Motor neuron (in vitro differentiated cells): ENCODE measurements at regions not wholly inside any gene's neighbourhood (a gene's known extent, or its start where the extent isn't known, plus 50 kb on each side); places are given as distances from the start of the nearest gene placed in this dataset.
A peak's percentile ranks its signal among the peaks of the same experiment; 100 is the strongest.

Source experiments
- ATAC-seq, 8 experiments: fragments of 200-7000 bp; cut with Tn5 transposase; replicated peaks in 6 of 8; 2 replicates each; pipeline ENCODE4 v1.8.0; 2021; ENCODE audit warnings: mild to moderate bottlenecking in 8 of 8, moderate library complexity in 8 of 8
- H3K27ac ChIP-seq, 2 donors: fragments of 250-450 bp; sonication (Bioruptor Pico); 2 replicates each; pipeline ENCODE4 v1.9.0; 2021; ENCODE audit warnings: antibody characterized with exemption in 2 of 2, mild to moderate bottlenecking in 2 of 2, moderate library complexity in 1 of 2
- H3K4me1 ChIP-seq, 2 donors: fragments of 250-450 bp; sonication (Bioruptor Pico); replicated peaks in 1 of 2; 2 replicates each; pipeline ENCODE4 v1.6.1; 2021; ENCODE audit warnings: antibody characterized with exemption in 2 of 2, mild to moderate bottlenecking in 2 of 2, moderate library complexity in 1 of 2
- H3K4me3 ChIP-seq, 5 donors: fragments of 250-450 bp; sonication (Bioruptor Pico); 2 replicates each; pipeline ENCODE4 v1.9.0; 2021; ENCODE audit warnings: antibody characterized with exemption in 5 of 5, mild to moderate bottlenecking in 5 of 5, moderate library complexity in 4 of 5
- WGBS, 10 experiments: fragments of 450-650 bp; shearing (Covaris generic); methylation state at CpG; one replicate each; pipeline ENCODE4 v1.0.0; 2022; 5-methylcytosine and 5-hydroxymethylcytosine counted together
- in situ Hi-C, 9 experiments: fragments of 400-800 bp; cut with MboI; loops; one replicate each; pipeline ENCODE4 v1.15.0; 2021; ENCODE audit warnings: low sequenced_read_pairs in 9 of 9, low pct_unique_long_range_greater_than_20kb in 2 of 9; ENCODE audit not compliant: unreplicated experiment in 9 of 9

GRCh38 chr5:174655351-174655750 lies 69.0 kb upstream of the MSX2 start:
- WGBS, 10 experiments: 0 to 100% (median 60%) methylated on average over 1 to 4 of the region's 4 CpGs; no CpG with 5 or more reads in 3 of the 10 experiments
- ATAC-seq: peak in 2 of 8 experiments; percentile 31 to 54
- no peak overlapping the region for H3K4me3 ChIP-seq
- no peak overlapping the region for H3K27ac ChIP-seq
- no peaks in the 10 kb centered on the region for H3K4me1 ChIP-seq
- in situ Hi-C loops: no loop called here

- in situ Hi-C loops: no loop called here
- Histone ChIP-seq H3K27ac (no peak overlapping the region), H3K4me3 (no peak overlapping the region), H3K4me1 (no peaks in the 10 kb centered on the region)
- 14 to 100% (median 82%) methylated on average over 1 to 4 of the region's 4 CpGs for WGBS, 10 experiments
- no peak for ATAC-seq
These were observed 60.1 kb upstream of the MSX2 start for GRCh38 chr5:174664180-174664850.

- ATAC-seq: no peak
- Histone ChIP-seq H3K4me1 (no peaks in the 10 kb centered on the region), H3K4me3 (no peak overlapping the region), H3K27ac (no peak overlapping the region)
- WGBS, 10 experiments: 0 to 89% (median 60%) methylated on average over 1 to 2 of the region's 2 CpGs; no CpG with 5 or more reads in 1 of the 10 experiments
- in situ Hi-C loops: no loop called here
These were observed 59.0 kb upstream of the MSX2 start for GRCh38 chr5:174665347-174665746.

GRCh38 chr5:174667526-174667925 lies 56.9 kb upstream of the MSX2 start:
- 0 to 100% (median 73%) methylated on average over 1 to 2 of the region's 2 CpGs; no CpG with 5 or more reads in 1 of the 10 experiments for WGBS, 10 experiments
- H3K4me3 ChIP-seq: no peak overlapping the region
- no peaks in the 10 kb centered on the region for H3K4me1 ChIP-seq
- in situ Hi-C loops: no loop called here
- H3K27ac ChIP-seq: no peak overlapping the region
- no peak for ATAC-seq

GRCh38 chr5:174668349-174668748 lies 56.0 kb upstream of the MSX2 start:
- Histone ChIP-seq H3K4me1 (no peaks in the 10 kb centered on the region), H3K4me3 (no peak overlapping the region), H3K27ac (no peak overlapping the region)
- no peak for ATAC-seq
- WGBS, 10 experiments: 0 to 100% (median 69%) methylated on average over 1 to 4 of the region's 5 CpGs; no CpG with 5 or more reads in 1 of the 10 experiments
- in situ Hi-C loops: no loop called here
